ENCODE measurements at regions not wholly inside any gene's neighbourhood (a gene's known extent, or its start where the extent isn't known, plus 50 kb on each side); places are given as distances from the start of the nearest gene placed in this dataset.
"Not testable (repeated sequence)": the region's sequence is repeated elsewhere in the genome, so short reads cannot be mapped to it uniquely, and the experiment has no call there.

- no peak for DNase-seq
Observed at GRCh38 chr9:120338340-120338739, 241.6 kb downstream of the CDK5RAP2 start.

GRCh38 chr9:120337131-120337530, 242.8 kb downstream of the CDK5RAP2 start:
- DNase-seq = no peak

- DNase-seq = no peak
Observed at GRCh38 chr9:120336753-120337090, 243.2 kb downstream of the CDK5RAP2 start.

- no peak for DNase-seq
Observed at GRCh38 chr9:120336021-120336752, 243.8 kb downstream of the CDK5RAP2 start.

- no peak for DNase-seq
Observed at GRCh38 chr9:120331913-120332312, 248.1 kb downstream of the CDK5RAP2 start.

- DNase-seq = no peak
Observed at GRCh38 chr9:120330031-120330430, 249.9 kb downstream of the CDK5RAP2 start.

GRCh38 chr9:120327322-120327721, 252.6 kb downstream of the CDK5RAP2 start:
- DNase-seq = no peak

- DNase-seq = no peak
Observed at GRCh38 chr9:120326049-120326693, 253.8 kb downstream of the CDK5RAP2 start.

GRCh38 chr9:120324996-120325642, 254.8 kb downstream of the CDK5RAP2 start:
- peak in 3 of 4 experiments; percentile 9 to 21 (median 15) for DNase-seq

- DNase-seq = no peak
Observed at GRCh38 chr9:120324461-120324860, 255.5 kb downstream of the CDK5RAP2 start.

- no peak for DNase-seq
Observed at GRCh38 chr9:120323125-120323524, 256.8 kb downstream of the CDK5RAP2 start.

- no peak for DNase-seq
Observed at GRCh38 chr9:120319452-120319851, 260.5 kb downstream of the CDK5RAP2 start.

- DNase-seq = no peak
Observed at GRCh38 chr9:120315154-120315553, 264.8 kb downstream of the CDK5RAP2 start.

GRCh38 chr9:120312031-120312430, 267.9 kb downstream of the CDK5RAP2 start:
- DNase-seq = no peak

- no peak for DNase-seq
Observed at GRCh38 chr9:120310035-120310434, 269.9 kb downstream of the CDK5RAP2 start.

GRCh38 chr9:120308495-120308894, 271.5 kb downstream of the CDK5RAP2 start:
- no peak for DNase-seq

- DNase-seq = no peak
Observed at GRCh38 chr9:120307599-120307998, 272.4 kb downstream of the CDK5RAP2 start.

- no peak for DNase-seq
Observed at GRCh38 chr9:120306561-120306960, 273.4 kb downstream of the CDK5RAP2 start.

- DNase-seq = no peak
Observed at GRCh38 chr9:120306088-120306487, 273.9 kb downstream of the CDK5RAP2 start.

- DNase-seq = not testable (repeated sequence)
Observed at GRCh38 chr9:120304896-120305295, 275.1 kb downstream of the CDK5RAP2 start.

GRCh38 chr9:120303519-120303918, 276.4 kb downstream of the CDK5RAP2 start:
- DNase-seq = no peak

- no peak for DNase-seq
Observed at GRCh38 chr9:120299785-120300184, 280.2 kb downstream of the CDK5RAP2 start.

GRCh38 chr9:120294003-120294402, 286.0 kb downstream of the CDK5RAP2 start:
- DNase-seq = no peak

- DNase-seq = no peak
Observed at GRCh38 chr9:120292606-120293005, 287.4 kb downstream of the CDK5RAP2 start.
